Gastroesophageal sphincter (tissue), 3 donors: ENCODE measurements at regions not wholly inside any gene's neighbourhood (a gene's known extent, or its start where the extent isn't known, plus 50 kb on each side); places are given as distances from the start of the nearest gene placed in this dataset.

Experiments used
- EP300 ChIP-seq: sonication (generic); formaldehyde crosslinking; IDR thresholded peaks from one replicate; pipeline ENCODE4 v1.6.1; 2017; ENCODE audit warnings: antibody characterized with exemption, mild to moderate bottlenecking
- POLR2A ChIP-seq, 2 donors: fragments of 450-650 bp; IDR thresholded peaks; one replicate each; pipeline ENCODE4 v1.6.1; 2017; ENCODE audit warnings: antibody characterized with exemption in 2 of 2, mild to moderate bottlenecking in 2 of 2, moderate library complexity in 1 of 2
- POLR2AphosphoS5 ChIP-seq: sonication (generic); formaldehyde crosslinking; IDR thresholded peaks from one replicate; pipeline ENCODE4 v1.6.1; 2017; ENCODE audit warnings: antibody characterized with exemption
- TF ChIP-seq, protein P1 (sequence below), 4 experiments: fragments of 200-600 bp in 2 of 4; fragments of 450-650 bp in 2 of 4; sonication (generic) in 1 of 4; IDR thresholded peaks; one replicate each; pipeline ENCODE4 v1.5.1; 2017 to 2019; ENCODE audit warnings: antibody characterized with exemption in 4 of 4, mild to moderate bottlenecking in 2 of 4, moderate library complexity in 2 of 4

DNA sequence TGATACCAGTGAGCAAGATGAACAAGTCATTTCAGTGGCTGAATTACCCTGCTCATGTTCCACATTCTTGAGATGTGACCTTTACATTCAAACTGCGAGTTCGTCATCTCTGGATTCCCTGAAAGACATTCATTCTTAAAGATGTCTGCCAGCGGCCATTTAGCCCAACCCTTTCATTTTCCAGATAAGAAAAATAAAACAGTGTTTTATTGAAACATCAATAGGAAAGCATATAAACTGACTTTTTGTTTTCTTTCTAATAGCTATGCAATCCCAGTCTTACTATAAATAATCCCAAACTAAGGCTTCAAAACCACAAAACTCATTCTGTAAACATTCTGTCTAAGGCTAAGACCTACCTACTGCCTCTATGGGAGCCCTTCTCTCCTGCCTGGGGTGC, 134.0 kb downstream of the SAMD5 start:
- TF ChIP-seq, protein P1, sequence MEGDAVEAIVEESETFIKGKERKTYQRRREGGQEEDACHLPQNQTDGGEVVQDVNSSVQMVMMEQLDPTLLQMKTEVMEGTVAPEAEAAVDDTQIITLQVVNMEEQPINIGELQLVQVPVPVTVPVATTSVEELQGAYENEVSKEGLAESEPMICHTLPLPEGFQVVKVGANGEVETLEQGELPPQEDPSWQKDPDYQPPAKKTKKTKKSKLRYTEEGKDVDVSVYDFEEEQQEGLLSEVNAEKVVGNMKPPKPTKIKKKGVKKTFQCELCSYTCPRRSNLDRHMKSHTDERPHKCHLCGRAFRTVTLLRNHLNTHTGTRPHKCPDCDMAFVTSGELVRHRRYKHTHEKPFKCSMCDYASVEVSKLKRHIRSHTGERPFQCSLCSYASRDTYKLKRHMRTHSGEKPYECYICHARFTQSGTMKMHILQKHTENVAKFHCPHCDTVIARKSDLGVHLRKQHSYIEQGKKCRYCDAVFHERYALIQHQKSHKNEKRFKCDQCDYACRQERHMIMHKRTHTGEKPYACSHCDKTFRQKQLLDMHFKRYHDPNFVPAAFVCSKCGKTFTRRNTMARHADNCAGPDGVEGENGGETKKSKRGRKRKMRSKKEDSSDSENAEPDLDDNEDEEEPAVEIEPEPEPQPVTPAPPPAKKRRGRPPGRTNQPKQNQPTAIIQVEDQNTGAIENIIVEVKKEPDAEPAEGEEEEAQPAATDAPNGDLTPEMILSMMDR (IDR thresholded peaks at IDR 0.05) = no peak
- no peak for TF ChIP-seq POLR2A (IDR thresholded peaks at IDR 0.05)
- TF ChIP-seq EP300 = no peak
- no peak for TF ChIP-seq POLR2AphosphoS5
